H1 (cell line): ENCODE measurements at regions not wholly inside any gene's neighbourhood (a gene's known extent, or its start where the extent isn't known, plus 50 kb on each side); places are given as distances from the start of the nearest gene placed in this dataset.

Experiments
- CEBPB ChIP-seq: IDR thresholded peaks from 2 replicates; pipeline ENCODE4 v1.6.1; 2012; ENCODE audit warnings: low read depth, low read length
- CHD2 ChIP-seq: IDR thresholded peaks from 2 replicates; pipeline ENCODE4 v1.6.1; 2012; ENCODE audit warnings: low read length, improper control_type of control experiment
- CTCF ChIP-seq, 3 experiments: IDR thresholded peaks; 1 replicate in 2 of 3; 2 replicates in 1 of 3; pipeline versions ENCODE4 v1.5.1 to v1.6.1; 2011; ENCODE audit warnings: low read length in 3 of 3, mild to moderate bottlenecking in 3 of 3, inconsistent platforms in 2 of 3, low read depth in 1 of 3, moderate library complexity in 1 of 3; ENCODE audit not compliant: insufficient read depth in 1 of 3; ENCODE audit errors: control extremely low read depth in 1 of 3
- EP300 ChIP-seq, 2 experiments: IDR thresholded peaks; 1 replicate in 1 of 2; 2 replicates in 1 of 2; pipeline ENCODE4 v1.6.1; 2011 to 2012; ENCODE audit warnings: low read depth in 2 of 2, low read length in 2 of 2, mild to moderate bottlenecking in 2 of 2, borderline replicate concordance in 1 of 2, inconsistent platforms in 1 of 2, moderate library complexity in 1 of 2
- PHF8 ChIP-seq: fragments of 200-600 bp; sonication (generic); conservative IDR thresholded peaks from 2 replicates; pipeline ENCODE4 v1.7.1; 2012; ENCODE audit warnings: low read depth, mild to moderate bottlenecking, inconsistent platforms, low read length, moderate library complexity
- SIN3A ChIP-seq, 2 experiments: IDR thresholded peaks in 1 of 2; conservative IDR thresholded peaks in 1 of 2; 2 replicates each; pipeline ENCODE4 v1.6.1; 2011 to 2012; ENCODE audit warnings: low read length in 2 of 2, improper control_type of control experiment in 1 of 2, low read depth in 1 of 2, mild to moderate bottlenecking in 1 of 2
- TCF12 ChIP-seq: IDR thresholded peaks from 2 replicates; pipeline ENCODE4 v1.6.1; 2011; ENCODE audit warnings: low read depth, mild to moderate bottlenecking, low read length

- TF ChIP-seq CTCF (IDR thresholded peaks at IDR 0.05; ENCODE audit: control extremely low read depth in 1 of 3, insufficient read depth in 1 of 3, low read depth in 1 of 3, low read length in 3 of 3) (no peak), TCF12 (no peak), PHF8 (no peak), SIN3A (conservative IDR thresholded peaks at IDR 0.05 in 1 of 2, IDR thresholded peaks at IDR 0.05 in 1 of 2; ENCODE audit: low read depth in 1 of 2, low read length in 2 of 2) (no peak), CEBPB (no peak), EP300 (IDR thresholded peaks at IDR 0.05; ENCODE audit: borderline replicate concordance in 1 of 2, low read depth in 2 of 2, low read length in 2 of 2) (no peak), CHD2 (no peak)
Measured at GRCh38 chr1:181429462-181429861, 53.9 kb upstream of the CACNA1E start.
